GOT3 (cell line): ENCODE measurements at regions not wholly inside any gene's neighbourhood (a gene's known extent, or its start where the extent isn't known, plus 50 kb on each side); places are given as distances from the start of the nearest gene placed in this dataset.
"Not testable (repeated sequence)": the region's sequence is repeated elsewhere in the genome, so short reads cannot be mapped to it uniquely, and the experiment has no call there.

Source experiments
- DNase-seq: peaks from one replicate; lab custom pipeline; 2025; ENCODE audit warnings: mixed read lengths; lab: John Stamatoyannopoulos, UW

- no peak for DNase-seq
These were observed 859.3 kb upstream of the ATXN7L3B start for GRCh38 chr12:73678335-73678734.

DNA sequence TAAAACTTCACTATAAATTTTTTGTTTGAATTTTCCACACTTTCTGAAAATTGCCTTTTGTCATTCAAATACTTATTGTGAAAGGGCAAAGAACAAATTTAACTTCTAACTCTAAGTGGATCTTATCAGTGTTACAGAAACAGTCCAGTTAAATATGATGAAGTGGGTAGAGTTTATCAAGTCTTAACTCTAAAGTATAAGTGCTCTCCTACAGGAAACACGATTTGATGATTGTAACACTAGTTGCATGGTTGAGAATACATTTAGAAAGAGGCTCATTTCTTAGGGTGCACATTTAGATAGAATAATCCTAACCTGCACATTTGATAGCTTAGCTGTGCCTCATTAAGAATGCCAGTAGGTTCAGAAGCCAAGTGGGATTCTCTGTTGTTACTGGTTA, 838.3 kb upstream of the ATXN7L3B start:
- DNase-seq = no peak

GRCh38 chr12:73714655-73715054, 823.0 kb upstream of the ATXN7L3B start:
- no peak for DNase-seq

GRCh38 chr12:73716143-73716542, 821.5 kb upstream of the ATXN7L3B start:
- not testable (repeated sequence) for DNase-seq

DNA sequence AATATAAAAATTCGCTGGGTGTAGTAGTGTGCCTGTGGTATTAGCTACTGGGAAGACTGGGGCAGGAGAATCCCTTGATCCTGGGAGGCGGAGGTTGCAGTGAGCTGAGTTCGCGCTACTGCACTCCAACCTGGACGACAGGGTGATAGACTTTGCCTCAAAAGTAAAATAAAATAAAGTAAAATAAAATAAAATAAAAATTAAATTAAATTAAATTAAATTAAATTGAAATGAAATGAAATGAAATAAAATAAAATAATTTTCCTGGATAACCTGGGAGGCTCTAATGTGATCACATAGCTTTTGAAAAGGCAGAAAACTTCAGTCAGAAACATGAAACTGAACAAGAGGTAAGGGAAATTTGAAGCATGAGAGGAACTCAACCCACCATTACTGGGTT, 818.4 kb upstream of the ATXN7L3B start:
- no peak for DNase-seq

DNA sequence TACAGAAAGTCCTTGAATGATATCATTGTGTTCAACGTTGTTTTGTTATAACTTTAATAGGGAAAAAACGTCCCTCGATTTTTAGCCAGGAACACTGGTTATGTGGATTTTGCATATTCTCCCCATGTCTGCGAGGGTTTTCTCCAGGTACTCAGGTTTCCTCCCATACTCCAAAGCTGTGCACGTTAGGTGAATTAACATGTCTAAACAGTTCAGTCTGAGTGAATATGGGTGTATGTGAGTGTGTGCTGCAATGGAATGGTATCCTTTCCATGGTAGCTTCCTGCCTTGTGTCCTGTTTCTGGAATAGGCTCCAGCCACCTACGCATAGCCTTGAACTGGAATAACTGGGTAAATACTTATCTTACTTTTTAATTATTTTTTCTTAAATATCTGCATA, 810.8 kb upstream of the ATXN7L3B start:
- DNase-seq = no peak

GRCh38 chr12:73731658-73732057, 806.0 kb upstream of the ATXN7L3B start:
- no peak for DNase-seq

GRCh38 chr12:73769337-73769736, 768.3 kb upstream of the ATXN7L3B start:
- DNase-seq = no peak

- DNase-seq = no peak
These were observed 739.1 kb upstream of the ATXN7L3B start for GRCh38 chr12:73798523-73798922.

- DNase-seq = no peak
These were observed 722.5 kb upstream of the ATXN7L3B start for GRCh38 chr12:73815072-73815645.

DNA sequence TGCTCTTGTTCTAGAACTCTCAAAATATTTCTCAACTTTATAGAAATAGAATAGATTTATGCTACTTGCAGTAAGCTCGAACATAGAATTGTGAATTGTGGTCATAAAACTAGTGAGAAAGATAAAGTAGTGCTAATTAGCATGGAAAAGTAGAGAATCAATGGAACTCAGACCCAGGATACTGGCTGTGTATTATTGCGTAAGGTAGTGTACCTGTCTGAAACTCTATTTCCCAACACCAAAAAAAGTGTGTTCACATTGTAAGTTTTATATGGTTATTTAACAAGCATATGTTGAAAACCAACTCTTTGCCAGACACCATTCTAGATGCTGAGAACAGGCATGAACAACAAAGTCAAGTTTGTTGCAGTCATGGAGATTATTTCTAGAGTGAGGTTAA, 720.5 kb upstream of the ATXN7L3B start:
- DNase-seq = no peak

DNA sequence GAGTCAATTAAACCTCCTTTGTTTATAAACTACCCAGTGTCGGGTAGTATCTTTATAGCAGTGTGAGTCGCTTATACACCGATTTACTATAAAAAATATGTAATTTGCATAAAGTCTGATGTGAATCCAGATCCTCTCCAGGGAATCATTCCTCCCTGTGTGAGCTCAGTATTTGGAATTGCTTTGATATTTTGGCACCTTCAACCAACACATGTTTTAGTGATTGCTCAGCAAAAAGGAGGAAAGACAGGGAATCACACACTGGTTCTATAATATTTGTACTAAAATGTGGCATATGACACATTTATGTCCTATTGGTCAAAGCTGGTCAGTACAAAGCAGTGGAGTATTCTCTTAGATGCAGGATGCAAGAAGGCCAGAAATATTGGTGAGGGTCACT, 703.9 kb upstream of the ATXN7L3B start:
- DNase-seq = no peak

DNA sequence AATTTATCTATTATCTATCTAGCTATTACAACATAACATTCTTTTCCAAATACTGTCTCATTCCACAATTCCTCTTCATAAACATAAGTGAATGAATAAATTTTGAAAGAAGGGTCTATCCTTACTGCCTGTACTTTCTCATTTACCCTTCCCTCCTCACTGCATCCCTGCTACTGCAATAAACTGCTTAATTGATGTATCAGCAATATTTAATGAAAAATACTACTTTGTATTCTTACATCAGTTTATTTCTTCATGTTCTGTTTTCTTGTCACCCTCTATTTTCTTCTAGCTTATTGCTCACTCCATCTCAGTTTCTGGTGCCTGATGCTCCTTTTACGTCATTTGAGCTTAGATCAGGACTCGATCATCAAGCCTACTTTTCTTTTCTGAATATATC, 695.7 kb upstream of the ATXN7L3B start:
- no peak for DNase-seq

GRCh38 chr12:73863546-73863945, 674.1 kb upstream of the ATXN7L3B start:
- DNase-seq = no peak

GRCh38 chr12:73867147-73867546, 670.5 kb upstream of the ATXN7L3B start:
- DNase-seq = no peak

- DNase-seq = not testable (repeated sequence)
These were observed 660.3 kb upstream of the ATXN7L3B start for GRCh38 chr12:73877291-73877690.

- no peak for DNase-seq
These were observed 645.4 kb upstream of the ATXN7L3B start for GRCh38 chr12:73892201-73892600.

- no peak for DNase-seq
These were observed 639.0 kb upstream of the ATXN7L3B start for GRCh38 chr12:73898645-73899044.

- no peak for DNase-seq
These were observed 635.4 kb upstream of the ATXN7L3B start for GRCh38 chr12:73902260-73902659.

GRCh38 chr12:73906757-73907156, 630.9 kb upstream of the ATXN7L3B start:
- DNase-seq = no peak

DNA sequence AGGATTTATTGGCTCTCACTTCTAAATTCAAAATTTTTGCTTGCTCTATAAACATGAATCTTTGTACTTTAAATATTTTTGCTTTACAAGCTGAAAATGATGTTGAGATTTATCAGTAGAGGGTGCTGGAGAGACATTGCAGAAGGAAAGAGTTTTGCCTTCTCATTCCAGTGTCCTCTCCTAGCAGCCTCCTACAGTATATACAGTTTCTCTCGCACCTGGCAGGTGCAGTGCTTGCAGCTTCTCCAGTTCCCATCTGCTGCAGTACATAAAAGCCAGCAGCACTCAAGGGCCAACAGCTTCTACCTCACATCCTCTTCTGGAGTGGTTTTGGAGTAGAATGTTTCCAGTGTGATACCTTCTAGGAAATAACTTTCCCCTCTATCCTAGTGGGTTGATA, 601.8 kb upstream of the ATXN7L3B start:
- DNase-seq = no peak

GRCh38 chr12:73947326-73948026, 590.2 kb upstream of the ATXN7L3B start:
- DNase-seq = no peak

DNA sequence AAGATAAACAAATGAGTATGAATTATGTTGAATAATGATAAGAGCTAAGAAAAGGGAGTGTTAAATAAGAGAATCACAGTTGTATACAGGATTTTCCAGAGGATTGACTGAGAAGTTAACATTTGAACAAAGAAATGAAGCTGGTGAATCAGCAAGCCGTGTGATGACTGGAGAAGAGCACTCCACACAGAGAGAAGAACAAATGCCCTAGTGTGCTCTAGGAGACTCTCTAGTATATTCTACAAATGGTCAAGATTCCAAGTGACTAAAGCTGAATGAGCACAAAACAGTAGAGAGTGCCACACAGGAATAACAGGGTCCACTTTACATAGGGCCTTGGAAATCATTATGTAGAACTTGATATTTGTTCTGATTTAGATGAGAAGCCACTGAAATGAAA, 587.1 kb upstream of the ATXN7L3B start:
- no peak for DNase-seq
